ENCODE measurements at regions not wholly inside any gene's neighbourhood (a gene's known extent, or its start where the extent isn't known, plus 50 kb on each side); places are given as distances from the start of the nearest gene placed in this dataset.

- TF ChIP-seq, protein P1, sequence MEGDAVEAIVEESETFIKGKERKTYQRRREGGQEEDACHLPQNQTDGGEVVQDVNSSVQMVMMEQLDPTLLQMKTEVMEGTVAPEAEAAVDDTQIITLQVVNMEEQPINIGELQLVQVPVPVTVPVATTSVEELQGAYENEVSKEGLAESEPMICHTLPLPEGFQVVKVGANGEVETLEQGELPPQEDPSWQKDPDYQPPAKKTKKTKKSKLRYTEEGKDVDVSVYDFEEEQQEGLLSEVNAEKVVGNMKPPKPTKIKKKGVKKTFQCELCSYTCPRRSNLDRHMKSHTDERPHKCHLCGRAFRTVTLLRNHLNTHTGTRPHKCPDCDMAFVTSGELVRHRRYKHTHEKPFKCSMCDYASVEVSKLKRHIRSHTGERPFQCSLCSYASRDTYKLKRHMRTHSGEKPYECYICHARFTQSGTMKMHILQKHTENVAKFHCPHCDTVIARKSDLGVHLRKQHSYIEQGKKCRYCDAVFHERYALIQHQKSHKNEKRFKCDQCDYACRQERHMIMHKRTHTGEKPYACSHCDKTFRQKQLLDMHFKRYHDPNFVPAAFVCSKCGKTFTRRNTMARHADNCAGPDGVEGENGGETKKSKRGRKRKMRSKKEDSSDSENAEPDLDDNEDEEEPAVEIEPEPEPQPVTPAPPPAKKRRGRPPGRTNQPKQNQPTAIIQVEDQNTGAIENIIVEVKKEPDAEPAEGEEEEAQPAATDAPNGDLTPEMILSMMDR (IDR thresholded peaks at IDR 0.05) = no peak
- no peak for TF ChIP-seq POLR2A (IDR thresholded peaks at IDR 0.05)
Measured at GRCh38 chr11:116057000-116057399, 552.8 kb upstream of the CADM1 start.
